MM.1S (cell line): ENCODE measurements at regions not wholly inside any gene's neighbourhood (a gene's known extent, or its start where the extent isn't known, plus 50 kb on each side); places are given as distances from the start of the nearest gene placed in this dataset.

Experiments
- EZH2 ChIP-seq: fragments of 300-600 bp; sonication (generic); optimal IDR thresholded peaks from 2 replicates; pipeline ENCODE3; 2017; ENCODE audit warnings: low read depth, mild to moderate bottlenecking, antibody characterized with exemption, low read length, mixed read lengths
- EZH2phosphoT487 ChIP-seq: fragments of 300-600 bp; sonication (generic); IDR thresholded peaks from 2 replicates; pipeline ENCODE4 v1.6.1; 2018; ENCODE audit warnings: antibody characterized with exemption, low read length
- TF ChIP-seq, protein P1 (sequence below): fragments of 300-600 bp; sonication (generic); IDR thresholded peaks from 2 replicates; pipeline ENCODE4 v1.5.1; 2016; ENCODE audit warnings: antibody characterized with exemption, low read length, mixed read lengths

- TF ChIP-seq EZH2 = no peak
- TF ChIP-seq, protein P1, sequence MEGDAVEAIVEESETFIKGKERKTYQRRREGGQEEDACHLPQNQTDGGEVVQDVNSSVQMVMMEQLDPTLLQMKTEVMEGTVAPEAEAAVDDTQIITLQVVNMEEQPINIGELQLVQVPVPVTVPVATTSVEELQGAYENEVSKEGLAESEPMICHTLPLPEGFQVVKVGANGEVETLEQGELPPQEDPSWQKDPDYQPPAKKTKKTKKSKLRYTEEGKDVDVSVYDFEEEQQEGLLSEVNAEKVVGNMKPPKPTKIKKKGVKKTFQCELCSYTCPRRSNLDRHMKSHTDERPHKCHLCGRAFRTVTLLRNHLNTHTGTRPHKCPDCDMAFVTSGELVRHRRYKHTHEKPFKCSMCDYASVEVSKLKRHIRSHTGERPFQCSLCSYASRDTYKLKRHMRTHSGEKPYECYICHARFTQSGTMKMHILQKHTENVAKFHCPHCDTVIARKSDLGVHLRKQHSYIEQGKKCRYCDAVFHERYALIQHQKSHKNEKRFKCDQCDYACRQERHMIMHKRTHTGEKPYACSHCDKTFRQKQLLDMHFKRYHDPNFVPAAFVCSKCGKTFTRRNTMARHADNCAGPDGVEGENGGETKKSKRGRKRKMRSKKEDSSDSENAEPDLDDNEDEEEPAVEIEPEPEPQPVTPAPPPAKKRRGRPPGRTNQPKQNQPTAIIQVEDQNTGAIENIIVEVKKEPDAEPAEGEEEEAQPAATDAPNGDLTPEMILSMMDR = no peak
- no peak for TF ChIP-seq EZH2phosphoT487
These were observed 145.4 kb downstream of the TPH2 start for GRCh38 chr12:72084061-72084460.
